ENCODE measurements at regions not wholly inside any gene's neighbourhood (a gene's known extent, or its start where the extent isn't known, plus 50 kb on each side); places are given as distances from the start of the nearest gene placed in this dataset.

GRCh38 chr1:17950728-17951127, 156.9 kb upstream of the IGSF21 start:
- ChIA-PET POLR2A (ENCODE audit: partially characterized antibody) (no interaction called here), CTCF (ENCODE audit: partially characterized antibody) (interaction anchor here (0.6 to 2.6 kb wide), 7 partner anchors 9 to 1396 kb away, joined by 3 to 10 read pairs (median 4); no protein-coding TSS in a partner anchor)
- no peak overlapping the region for H3K56ac ChIP-seq (replicated peaks; ENCODE audit: insufficient read length, low read depth, low read length)
- no peaks in the 10 kb centered on the region for H4K20me1 ChIP-seq (replicated peaks in 1 of 2; ENCODE audit: control insufficient read depth in 1 of 2, insufficient read depth in 2 of 2, low read length in 2 of 2)
- no peak overlapping the region for H3K4ac ChIP-seq (replicated peaks; ENCODE audit: insufficient read length, low read depth, low read length)
- no peak overlapping the region for H3K9ac ChIP-seq (replicated peaks in 1 of 4; ENCODE audit: extremely low read depth in 1 of 4, low read depth in 3 of 4, low read length in 3 of 4)
- no peak overlapping the region for H3K4me2 ChIP-seq (ENCODE audit: insufficient read depth in 1 of 2, low read depth in 2 of 2, low read length in 2 of 2)
- H3K14ac ChIP-seq (ENCODE audit: insufficient read length) = no peak overlapping the region
- H3K79me1 ChIP-seq (ENCODE audit: low read depth, low read length) = no peaks in the 10 kb centered on the region
- H3K4me3 ChIP-seq (ENCODE audit: extremely low read depth in 1 of 4, insufficient read depth in 2 of 4, low read depth in 3 of 4, low read length in 4 of 4) = no peak overlapping the region
- FAIRE-seq (no peak), DNase-seq (ENCODE audit: low read depth in 1 of 2, low spot score in 2 of 2) (no peak)
- H2BK20ac ChIP-seq (ENCODE audit: low read length) = no peak overlapping the region
- no peak overlapping the region for H2AK5ac ChIP-seq (ENCODE audit: low read depth, low read length)
- H3K23me2 ChIP-seq (ENCODE audit: low read depth, low read length) = peaks cover 2% of the 10 kb centered on the region; the same call in 1 of the 2 replicates
- TF ChIP-seq TAF7 (optimal IDR thresholded peaks at IDR 0.05; ENCODE audit: borderline replicate concordance, low read depth, low read length) = no peak
- H3K27ac ChIP-seq (ENCODE audit: low read depth, low read length) = no peak overlapping the region
- H3K79me2 ChIP-seq (ENCODE audit: control insufficient read depth in 1 of 2, insufficient read depth in 2 of 2, low read length in 2 of 2) = no peaks in the 10 kb centered on the region
- H3K18ac ChIP-seq (ENCODE audit: extremely low read depth, low read length) = no peak overlapping the region
- 0 out of 2 replicates have a peak overlapping the region, but pooled peaks have one; percentile 72 for H2BK15ac ChIP-seq (ENCODE audit: low read length)
- H2BK12ac ChIP-seq (ENCODE audit: low read depth, low read length) = peak overlapping the region; percentile 80; the same call in 1 of the 2 replicates
- H4K91ac ChIP-seq (replicated peaks; ENCODE audit: insufficient read length, low read length) = no peak overlapping the region
- 77% methylated on average over 12 of the region's 12 CpGs; no CpG with 5 or more reads in 1 of the 2 experiments for WGBS, 2 experiments (ENCODE audit: extremely low coverage in 1 of 2, insufficient coverage in 1 of 2, insufficient read length in 1 of 2, insufficient replicate concordance in 2 of 2, low coverage in 1 of 2, low lambda C conversion rate in 2 of 2, missing lambda C conversion rate in 1 of 2)
- H4K8ac ChIP-seq (ENCODE audit: extremely low read depth, insufficient read depth, low read length) = no peak overlapping the region
- H2BK5ac ChIP-seq (ENCODE audit: low read depth, low read length) = no peak overlapping the region; the same call in 1 of the 2 replicates
- peaks cover 0 to 6% (median 0%) of the 10 kb centered on the region in 4 experiments; a peak in 4 of 7 replicates for H3K4me1 ChIP-seq (replicated peaks in 1 of 4; ENCODE audit: control insufficient read depth in 3 of 4, insufficient read depth in 4 of 4, low read length in 3 of 4)
- H4K5ac ChIP-seq (ENCODE audit: insufficient read length, low read depth, low read length) = no peak overlapping the region
- no peaks in the 10 kb centered on the region for H3K9me3 ChIP-seq (ENCODE audit: insufficient read depth in 2 of 2, low read depth in 1 of 2, low read length in 1 of 2)
- H3K23ac ChIP-seq (ENCODE audit: insufficient read length) = no peak overlapping the region
- H3K36me3 ChIP-seq (ENCODE audit: control insufficient read depth in 2 of 4, insufficient read depth in 4 of 4, low read length in 3 of 4) = no peaks in the 10 kb centered on the region
- no peak overlapping the region for H2AFZ ChIP-seq (ENCODE audit: low read length)
- no peak overlapping the region for H2BK120ac ChIP-seq (replicated peaks; ENCODE audit: low read depth, low read length)
- no peaks in the 10 kb centered on the region for H3K27me3 ChIP-seq (replicated peaks in 1 of 4; ENCODE audit: control insufficient read depth in 3 of 4, extremely low read depth in 1 of 4, insufficient read depth in 3 of 4, low read length in 3 of 4)
